ENCODE measurements at regions not wholly inside any gene's neighbourhood (a gene's known extent, or its start where the extent isn't known, plus 50 kb on each side); places are given as distances from the start of the nearest gene placed in this dataset.

DNA sequence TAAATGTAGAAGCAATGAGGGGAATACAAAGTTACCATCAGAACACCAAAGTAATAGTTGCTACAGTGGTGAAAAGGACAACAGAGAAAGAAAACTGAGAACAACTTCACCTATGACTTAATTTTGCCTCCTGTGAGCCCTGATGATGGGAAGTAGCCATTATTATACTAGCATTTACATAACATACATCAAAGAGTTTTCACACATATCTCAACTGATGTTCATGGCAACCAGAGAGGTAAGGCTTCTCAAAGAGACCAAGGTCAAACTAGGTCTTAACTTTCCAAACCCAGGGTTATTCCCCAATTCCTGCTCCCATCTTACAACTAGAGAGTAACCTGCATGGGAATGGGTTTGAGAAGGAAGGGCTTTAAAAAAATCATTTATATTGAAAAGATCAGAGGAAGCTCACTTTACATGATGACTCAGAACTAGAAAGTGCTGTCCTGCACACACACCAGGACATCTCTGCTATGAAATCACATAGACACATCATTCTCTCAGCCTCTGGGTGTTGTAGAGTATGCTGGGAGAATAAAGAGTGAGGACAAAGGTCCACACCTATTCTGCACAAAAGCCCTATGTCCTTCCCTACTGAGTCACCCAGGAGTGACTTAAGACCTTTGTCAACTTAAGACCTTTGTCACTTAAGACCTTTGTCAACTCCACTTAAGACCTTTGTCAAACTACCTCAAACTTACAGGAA, 179.7 kb downstream of the TNFSF18 start:
- DNase-seq, result no peak
- Histone ChIP-seq H3K36me3 (ENCODE audit: control insufficient read depth in 1 of 2, insufficient read depth in 2 of 2, low read length in 1 of 2) (no peaks in the 10 kb centered on the region), H3K27ac (ENCODE audit: low read depth in 1 of 2, low read length in 2 of 2) (no peak overlapping the region), H3K4me3 (ENCODE audit: low read length in 2 of 2) (no peak overlapping the region), H3K27me3 (ENCODE audit: control insufficient read depth in 1 of 2, insufficient read depth in 2 of 2, low read length in 1 of 2) (no peaks in the 10 kb centered on the region), H3K4me1 (ENCODE audit: control insufficient read depth in 1 of 2, insufficient read depth in 2 of 2, low read length in 2 of 2) (no peaks in the 10 kb centered on the region), H3K9me3 (ENCODE audit: control insufficient read depth, low read length) (peaks cover 1% of the 10 kb centered on the region)
- intact Hi-C loops (cut with DNase I), result no loop called here
- no peak for ATAC-seq (ENCODE audit: low FRiP score)

DNA sequence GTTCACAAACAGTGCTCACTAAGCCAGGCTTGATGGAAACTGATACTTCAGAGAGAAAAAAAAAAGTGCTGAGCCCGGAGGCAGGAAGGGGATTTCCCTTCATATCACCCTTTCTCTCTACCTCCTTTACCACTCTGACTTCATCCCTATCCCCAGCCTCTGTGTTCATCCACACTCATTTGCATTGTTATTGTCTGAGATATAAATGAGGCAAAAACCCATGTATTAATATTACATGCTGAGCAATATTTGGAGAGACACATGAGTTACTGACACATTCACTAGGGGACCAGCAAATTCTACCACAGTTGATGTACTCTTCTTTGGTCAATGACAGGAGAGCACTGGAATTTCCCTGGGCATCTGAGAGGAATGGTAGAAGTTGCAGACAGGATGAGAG, 175.8 kb downstream of the TNFSF18 start:
- Histone ChIP-seq H3K9me3 (ENCODE audit: control insufficient read depth, low read length) (no peaks in the 10 kb centered on the region), H3K27me3 (ENCODE audit: control insufficient read depth in 1 of 2, insufficient read depth in 2 of 2, low read length in 1 of 2) (no peaks in the 10 kb centered on the region), H3K4me1 (ENCODE audit: control insufficient read depth in 1 of 2, insufficient read depth in 2 of 2, low read length in 2 of 2) (no peaks in the 10 kb centered on the region), H3K36me3 (ENCODE audit: control insufficient read depth in 1 of 2, insufficient read depth in 2 of 2, low read length in 1 of 2) (no peaks in the 10 kb centered on the region), H3K4me3 (ENCODE audit: low read length in 2 of 2) (no peak overlapping the region), H3K27ac (ENCODE audit: low read depth in 1 of 2, low read length in 2 of 2) (no peak overlapping the region)
- no peak for ATAC-seq (ENCODE audit: low FRiP score)
- 50 to 55% methylated on average over 1 of the region's 1 CpG for WGBS, 2 donors
- DNase-seq, result no peak
- intact Hi-C loops (cut with DNase I), result no loop called here

DNA sequence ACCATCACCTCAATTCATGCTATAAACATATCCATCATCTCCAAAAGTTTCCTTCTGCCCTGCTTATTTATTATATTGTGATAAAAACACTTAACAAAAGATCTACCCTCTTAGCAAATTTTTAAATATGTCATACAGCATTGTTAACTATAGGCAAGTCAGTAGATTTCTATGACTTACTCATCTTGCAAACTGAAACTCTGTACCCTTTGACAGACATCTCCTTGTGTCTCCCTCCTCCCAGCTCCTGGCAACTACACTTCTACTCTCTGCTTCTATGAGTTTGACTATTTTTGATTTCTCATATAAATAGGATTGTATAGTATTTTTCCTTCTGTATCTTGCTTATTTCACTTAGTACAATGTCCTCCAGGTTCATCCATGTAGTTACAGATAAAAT, 174.8 kb downstream of the TNFSF18 start:
- Histone ChIP-seq H3K9me3 (ENCODE audit: control insufficient read depth, low read length) (no peaks in the 10 kb centered on the region), H3K4me3 (ENCODE audit: low read length in 2 of 2) (no peak overlapping the region), H3K36me3 (ENCODE audit: control insufficient read depth in 1 of 2, insufficient read depth in 2 of 2, low read length in 1 of 2) (no peaks in the 10 kb centered on the region), H3K27me3 (ENCODE audit: control insufficient read depth in 1 of 2, insufficient read depth in 2 of 2, low read length in 1 of 2) (no peaks in the 10 kb centered on the region), H3K27ac (ENCODE audit: low read depth in 1 of 2, low read length in 2 of 2) (no peak overlapping the region), H3K4me1 (ENCODE audit: control insufficient read depth in 1 of 2, insufficient read depth in 2 of 2, low read length in 2 of 2) (no peaks in the 10 kb centered on the region)
- intact Hi-C loops (cut with DNase I), result no loop called here
- DNase-seq (no peak), ATAC-seq (ENCODE audit: low FRiP score) (no peak)

- no peak for ATAC-seq (ENCODE audit: low FRiP score)
- no peaks in the 10 kb centered on the region for H3K27me3 ChIP-seq (ENCODE audit: control insufficient read depth in 1 of 2, insufficient read depth in 2 of 2, low read length in 1 of 2)
- no peaks in the 10 kb centered on the region for H3K36me3 ChIP-seq (ENCODE audit: control insufficient read depth in 1 of 2, insufficient read depth in 2 of 2, low read length in 1 of 2)
- no peaks in the 10 kb centered on the region for H3K9me3 ChIP-seq (ENCODE audit: control insufficient read depth, low read length)
- no peak overlapping the region for H3K27ac ChIP-seq (ENCODE audit: low read depth in 1 of 2, low read length in 2 of 2)
- no peak overlapping the region for H3K4me3 ChIP-seq (ENCODE audit: low read length in 2 of 2)
- intact Hi-C loops (cut with DNase I), result no loop called here
- no peak for DNase-seq
- no peaks in the 10 kb centered on the region for H3K4me1 ChIP-seq (ENCODE audit: control insufficient read depth in 1 of 2, insufficient read depth in 2 of 2, low read length in 2 of 2)
Measured at GRCh38 chr1:172882385-172882784, 168.4 kb downstream of the TNFSF18 start.

DNA sequence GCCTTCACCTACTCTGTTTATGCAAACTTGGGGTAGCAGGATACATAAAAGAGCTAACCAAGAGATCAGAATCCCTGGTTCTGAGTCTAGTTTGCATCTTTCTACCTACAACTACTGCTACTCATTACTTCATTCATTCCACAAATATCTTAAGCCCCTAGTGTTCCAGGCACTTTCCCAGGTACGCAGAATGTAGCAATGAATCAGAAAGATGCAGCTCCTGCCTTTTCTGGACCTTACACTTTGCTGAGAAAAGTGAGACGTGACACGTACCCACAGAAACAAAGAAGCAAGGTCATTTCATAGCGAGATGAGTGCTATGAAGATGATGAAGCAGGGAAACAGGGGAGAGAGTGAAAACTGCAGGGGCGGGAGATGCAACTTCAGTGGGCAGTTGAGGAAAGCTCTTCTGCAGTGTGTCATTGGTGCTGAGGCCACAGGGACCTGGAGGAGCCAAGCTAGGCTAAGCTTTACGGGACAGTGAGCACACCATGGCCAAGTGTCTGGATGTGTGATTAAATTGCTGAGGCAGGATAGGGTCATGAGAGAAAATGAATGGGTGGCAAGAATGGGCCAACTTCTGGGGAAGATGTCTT, 167.9 kb downstream of the TNFSF18 start:
- no peak for DNase-seq
- no peaks in the 10 kb centered on the region for H3K36me3 ChIP-seq (ENCODE audit: control insufficient read depth in 1 of 2, insufficient read depth in 2 of 2, low read length in 1 of 2)
- no peak overlapping the region for H3K4me3 ChIP-seq (ENCODE audit: low read length in 2 of 2)
- intact Hi-C loops (cut with DNase I), result no loop called here
- H3K27me3 ChIP-seq (ENCODE audit: control insufficient read depth in 1 of 2, insufficient read depth in 2 of 2, low read length in 1 of 2), result no peaks in the 10 kb centered on the region
- ATAC-seq (ENCODE audit: low FRiP score), result no peak
- H3K4me1 ChIP-seq (ENCODE audit: control insufficient read depth in 1 of 2, insufficient read depth in 2 of 2, low read length in 2 of 2), result no peaks in the 10 kb centered on the region
- 88 to 92% methylated on average over 6 of the region's 6 CpGs for WGBS, 2 donors
- H3K9me3 ChIP-seq (ENCODE audit: control insufficient read depth, low read length), result peaks cover 1% of the 10 kb centered on the region
- no peak overlapping the region for H3K27ac ChIP-seq (ENCODE audit: low read depth in 1 of 2, low read length in 2 of 2)

- intact Hi-C loops (cut with DNase I), result no loop called here
- Histone ChIP-seq H3K27me3 (ENCODE audit: control insufficient read depth in 1 of 2, insufficient read depth in 2 of 2, low read length in 1 of 2) (no peaks in the 10 kb centered on the region), H3K9me3 (ENCODE audit: control insufficient read depth, low read length) (peaks cover 1% of the 10 kb centered on the region), H3K36me3 (ENCODE audit: control insufficient read depth in 1 of 2, insufficient read depth in 2 of 2, low read length in 1 of 2) (no peaks in the 10 kb centered on the region), H3K4me3 (ENCODE audit: low read length in 2 of 2) (no peak overlapping the region), H3K4me1 (ENCODE audit: control insufficient read depth in 1 of 2, insufficient read depth in 2 of 2, low read length in 2 of 2) (no peaks in the 10 kb centered on the region), H3K27ac (ENCODE audit: low read depth in 1 of 2, low read length in 2 of 2) (no peak overlapping the region)
- 81 to 82% methylated on average over 3 of the region's 3 CpGs for WGBS, 2 donors
- ATAC-seq (ENCODE audit: low FRiP score) (no peak), DNase-seq (no peak)
Measured at GRCh38 chr1:172883387-172883791, 167.4 kb downstream of the TNFSF18 start.

DNA sequence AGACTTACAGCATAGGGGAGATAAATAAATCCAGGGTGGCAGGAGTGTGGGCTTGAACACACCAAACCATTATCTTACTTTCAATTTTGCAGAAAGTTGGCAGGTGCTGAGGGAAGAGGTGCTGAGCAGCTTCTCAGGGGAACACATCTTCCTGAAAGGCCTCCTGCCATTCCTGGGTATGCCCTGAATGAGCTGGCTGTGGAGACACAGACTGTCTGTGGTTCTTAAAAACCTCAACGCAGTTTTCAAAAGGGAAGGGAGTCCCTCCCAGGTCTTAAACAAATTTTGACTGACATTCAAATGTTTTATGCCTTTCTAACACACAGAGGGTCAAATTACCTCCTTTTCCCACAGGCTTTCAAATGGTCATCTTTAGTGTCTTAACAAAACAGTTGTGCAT, 166.9 kb downstream of the TNFSF18 start:
- Histone ChIP-seq H3K36me3 (ENCODE audit: control insufficient read depth in 1 of 2, insufficient read depth in 2 of 2, low read length in 1 of 2) (no peaks in the 10 kb centered on the region), H3K27ac (ENCODE audit: low read depth in 1 of 2, low read length in 2 of 2) (no peak overlapping the region), H3K4me1 (ENCODE audit: control insufficient read depth in 1 of 2, insufficient read depth in 2 of 2, low read length in 2 of 2) (no peaks in the 10 kb centered on the region), H3K9me3 (ENCODE audit: control insufficient read depth, low read length) (peaks cover 3% of the 10 kb centered on the region), H3K27me3 (ENCODE audit: control insufficient read depth in 1 of 2, insufficient read depth in 2 of 2, low read length in 1 of 2) (no peaks in the 10 kb centered on the region), H3K4me3 (ENCODE audit: low read length in 2 of 2) (no peak overlapping the region)
- intact Hi-C loops (cut with DNase I), result no loop called here
- ATAC-seq (ENCODE audit: low FRiP score), result no peak
- DNase-seq, result no peak
- WGBS, 2 donors, result 21 to 32% methylated on average over 1 of the region's 1 CpG

DNA sequence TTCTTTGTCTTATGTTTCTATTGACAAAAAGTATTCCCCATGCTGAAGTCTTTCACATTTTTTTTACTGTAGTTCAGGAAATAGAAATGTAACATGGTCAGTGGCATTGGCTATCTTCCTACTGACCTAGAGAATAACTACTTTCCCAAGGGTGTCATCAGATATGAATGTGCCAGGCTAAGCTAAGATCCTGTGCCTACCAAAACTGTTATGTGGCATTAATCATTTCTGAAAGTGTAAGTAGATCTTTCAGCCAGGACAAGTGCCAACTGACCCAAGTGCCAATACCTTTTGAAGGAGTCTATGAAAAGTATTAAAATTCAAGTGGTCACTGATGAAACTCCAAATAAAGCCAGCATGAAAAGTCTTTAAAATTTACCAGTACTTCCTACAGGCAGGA, 165.3 kb downstream of the TNFSF18 start:
- intact Hi-C loops (cut with DNase I), result no loop called here
- Histone ChIP-seq H3K27ac (ENCODE audit: low read depth in 1 of 2, low read length in 2 of 2) (no peak overlapping the region), H3K4me1 (ENCODE audit: control insufficient read depth in 1 of 2, insufficient read depth in 2 of 2, low read length in 2 of 2) (no peaks in the 10 kb centered on the region), H3K9me3 (ENCODE audit: control insufficient read depth, low read length) (peaks cover 3% of the 10 kb centered on the region), H3K36me3 (ENCODE audit: control insufficient read depth in 1 of 2, insufficient read depth in 2 of 2, low read length in 1 of 2) (no peaks in the 10 kb centered on the region), H3K4me3 (ENCODE audit: low read length in 2 of 2) (no peak overlapping the region), H3K27me3 (ENCODE audit: control insufficient read depth in 1 of 2, insufficient read depth in 2 of 2, low read length in 1 of 2) (no peaks in the 10 kb centered on the region)
- DNase-seq, result no peak
- no peak for ATAC-seq (ENCODE audit: low FRiP score)

GRCh38 chr1:172885971-172886370, 164.8 kb downstream of the TNFSF18 start:
- no peak for ATAC-seq (ENCODE audit: low FRiP score)
- intact Hi-C loops (cut with DNase I), result no loop called here
- 83 to 95% methylated on average over 1 of the region's 1 CpG for WGBS, 2 donors

More at GRCh38 chr1:172885971-172886370, 164.8 kb downstream of the TNFSF18 start:
- peaks cover 3% of the 10 kb centered on the region for H3K9me3 ChIP-seq (ENCODE audit: control insufficient read depth, low read length)
- no peaks in the 10 kb centered on the region for H3K4me1 ChIP-seq (ENCODE audit: control insufficient read depth in 1 of 2, insufficient read depth in 2 of 2, low read length in 2 of 2)
- no peaks in the 10 kb centered on the region for H3K27me3 ChIP-seq (ENCODE audit: control insufficient read depth in 1 of 2, insufficient read depth in 2 of 2, low read length in 1 of 2)
- no peak for DNase-seq
- H3K27ac ChIP-seq (ENCODE audit: low read depth in 1 of 2, low read length in 2 of 2), result no peak overlapping the region
- no peak overlapping the region for H3K4me3 ChIP-seq (ENCODE audit: low read length in 2 of 2)
- H3K36me3 ChIP-seq (ENCODE audit: control insufficient read depth in 1 of 2, insufficient read depth in 2 of 2, low read length in 1 of 2), result no peaks in the 10 kb centered on the region
